Endothelial cell of umbilical vein (primary cell): ENCODE measurements at regions not wholly inside any gene's neighbourhood (a gene's known extent, or its start where the extent isn't known, plus 50 kb on each side); places are given as distances from the start of the nearest gene placed in this dataset.

Source experiments
- CTCF ChIP-seq, 2 donors: IDR thresholded peaks; 1 replicate in 1 of 2; 2 replicates in 1 of 2; pipeline ENCODE4 v1.5.1; 2011; ENCODE audit warnings: low read length in 2 of 2, mild to moderate bottlenecking in 2 of 2, moderate library complexity in 2 of 2, control low read depth in 1 of 2, inconsistent platforms in 1 of 2, low read depth in 1 of 2; ENCODE audit not compliant: insufficient read depth in 1 of 2; ENCODE audit errors: extremely low read depth in 1 of 2
- EZH2 ChIP-seq: IDR thresholded peaks from 2 replicates; pipeline ENCODE4 v1.6.1; 2012; ENCODE audit warnings: borderline replicate concordance, low read depth, mild to moderate bottlenecking, moderate library complexity, low read length, inconsistent platforms; ENCODE audit not compliant: severe bottlenecking
- FOS ChIP-seq: IDR thresholded peaks from 2 replicates; pipeline ENCODE4 v1.6.1; 2011; ENCODE audit warnings: mild to moderate bottlenecking, low read length, moderate library complexity, borderline replicate concordance; ENCODE audit not compliant: insufficient read depth
- GATA2 ChIP-seq: IDR thresholded peaks from 2 replicates; pipeline ENCODE4 v1.7.0; 2011; ENCODE audit warnings: low read depth, mild to moderate bottlenecking, moderate library complexity, mixed read lengths, low read length; ENCODE audit not compliant: insufficient read length, insufficient read depth
- JUN ChIP-seq: IDR thresholded peaks from 2 replicates; pipeline ENCODE4 v1.6.1; 2011; ENCODE audit warnings: borderline replicate concordance, low read depth; ENCODE audit not compliant: insufficient read length, insufficient read depth
- MYC ChIP-seq: IDR thresholded peaks from one replicate; pipeline ENCODE4 v1.6.1; 2011; ENCODE audit warnings: mild to moderate bottlenecking, low read depth, low read length
- POLR2A ChIP-seq: IDR thresholded peaks from 2 replicates; pipeline ENCODE4 v1.6.1; 2012; ENCODE audit warnings: low read depth, mild to moderate bottlenecking, control low read depth, low read length
- POLR2AphosphoS5 ChIP-seq: IDR thresholded peaks from 2 replicates; pipeline ENCODE4 v1.6.1; 2012; ENCODE audit warnings: low read depth, mild to moderate bottlenecking, control low read depth, low read length, moderate library complexity; ENCODE audit not compliant: insufficient read depth

- TF ChIP-seq EZH2 (no peak), CTCF (IDR thresholded peaks at IDR 0.05; ENCODE audit: extremely low read depth in 1 of 2, insufficient read depth in 1 of 2, low read depth in 1 of 2, low read length in 2 of 2) (no peak), POLR2A (no peak), GATA2 (no peak), MYC (no peak), POLR2AphosphoS5 (no peak), JUN (no peak), FOS (no peak)
Measured at GRCh38 chr6:168864541-168865460, 388.8 kb downstream of the THBS2 start.
